NCI-H510A (cell line): ENCODE measurements at regions not wholly inside any gene's neighbourhood (a gene's known extent, or its start where the extent isn't known, plus 50 kb on each side); places are given as distances from the start of the nearest gene placed in this dataset.
"Not testable (repeated sequence)": the region's sequence is repeated elsewhere in the genome, so short reads cannot be mapped to it uniquely, and the experiment has no call there.

Source experiments
- DNase-seq: peaks from one replicate; lab custom pipeline; 2025; lab: John Stamatoyannopoulos, UW

DNA sequence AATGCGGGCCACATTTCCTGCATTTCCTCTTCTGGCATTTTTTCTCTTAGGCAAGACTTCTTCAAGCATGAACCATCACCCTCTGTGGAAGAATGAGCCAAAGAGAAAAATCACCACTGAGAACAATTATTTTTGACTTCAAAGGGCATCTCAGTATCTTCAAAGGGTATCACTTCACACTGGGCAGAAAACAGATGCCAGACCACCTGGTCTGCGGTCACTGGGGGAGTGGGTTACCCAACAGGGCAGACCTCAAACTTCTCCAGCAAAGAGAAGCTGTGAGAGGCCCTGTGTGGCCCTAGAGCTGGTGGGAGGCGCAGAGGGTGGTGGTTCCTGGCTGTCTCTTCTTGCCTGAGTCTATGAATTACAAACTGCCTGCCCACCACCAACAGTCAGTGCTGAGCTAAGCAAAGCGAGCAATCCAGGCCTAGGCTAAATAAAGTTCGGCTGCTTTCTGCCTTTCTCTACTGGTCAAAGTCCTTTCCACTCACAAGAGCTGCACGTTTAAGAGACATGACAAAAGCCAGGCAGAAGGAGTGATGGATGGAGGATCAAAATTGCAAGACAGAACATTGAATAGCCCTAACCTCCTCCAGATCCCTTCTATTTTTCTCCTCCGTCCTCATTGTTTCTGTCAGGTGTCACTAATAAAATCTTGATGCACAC, 602.7 kb upstream of the CDH5 start:
- no peak for DNase-seq

DNA sequence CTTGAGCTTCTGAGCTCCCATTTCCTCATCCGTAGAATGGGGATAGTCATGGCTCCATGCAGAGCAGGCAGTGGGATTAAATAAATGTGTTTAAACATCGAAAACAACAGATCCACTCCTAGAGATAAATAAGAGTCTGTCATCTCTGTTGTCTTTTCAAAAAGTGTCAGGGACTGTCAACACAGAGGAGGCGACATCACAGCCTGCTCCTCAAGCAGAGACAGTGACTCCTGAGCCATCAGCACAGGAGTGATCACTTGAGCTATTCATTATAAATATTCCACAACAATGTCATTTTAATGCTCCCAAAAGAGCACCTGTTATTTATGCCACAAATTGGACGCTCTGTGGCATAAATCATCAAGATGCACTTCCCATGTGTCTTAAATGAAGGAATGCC, 605.6 kb upstream of the CDH5 start:
- no peak for DNase-seq

DNA sequence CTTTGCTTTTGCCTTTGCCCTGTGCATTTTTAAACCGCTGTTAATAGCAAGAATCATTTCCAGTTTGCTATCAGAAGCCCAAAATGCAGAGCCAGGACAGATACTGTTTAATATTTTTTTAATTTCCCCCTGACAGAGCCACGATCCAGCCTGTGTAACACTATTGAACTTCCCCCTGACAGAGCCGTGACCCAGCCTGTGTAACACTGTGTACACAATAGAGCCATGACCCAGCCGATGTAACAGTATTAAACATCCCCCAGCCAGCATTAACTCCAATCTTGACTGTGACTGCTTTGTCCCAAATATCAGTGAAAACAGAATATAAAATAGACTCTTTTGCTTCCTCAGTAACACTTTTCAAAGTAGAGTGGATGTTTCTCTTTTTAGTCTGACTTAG, 607.9 kb upstream of the CDH5 start:
- no peak for DNase-seq

DNA sequence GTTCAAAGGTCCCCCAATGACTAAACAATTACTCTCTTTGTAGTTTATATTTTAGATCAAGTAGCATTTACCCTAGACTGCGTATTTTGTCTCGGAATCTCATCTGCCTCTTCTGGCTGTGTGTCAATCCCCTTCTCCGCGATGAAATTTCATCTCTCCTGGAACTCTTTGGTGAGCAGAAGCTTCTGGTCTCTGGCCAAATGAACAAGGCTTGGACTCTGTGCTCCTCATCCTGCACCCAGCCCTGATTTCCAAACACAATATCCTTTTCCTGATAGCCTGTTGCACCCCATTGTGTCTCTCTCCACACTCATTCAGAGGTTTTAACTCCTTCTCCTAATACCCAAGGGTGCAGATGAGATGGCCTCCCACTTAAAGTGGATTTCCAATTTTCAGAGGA, 609.4 kb upstream of the CDH5 start:
- DNase-seq, result no peak

DNA sequence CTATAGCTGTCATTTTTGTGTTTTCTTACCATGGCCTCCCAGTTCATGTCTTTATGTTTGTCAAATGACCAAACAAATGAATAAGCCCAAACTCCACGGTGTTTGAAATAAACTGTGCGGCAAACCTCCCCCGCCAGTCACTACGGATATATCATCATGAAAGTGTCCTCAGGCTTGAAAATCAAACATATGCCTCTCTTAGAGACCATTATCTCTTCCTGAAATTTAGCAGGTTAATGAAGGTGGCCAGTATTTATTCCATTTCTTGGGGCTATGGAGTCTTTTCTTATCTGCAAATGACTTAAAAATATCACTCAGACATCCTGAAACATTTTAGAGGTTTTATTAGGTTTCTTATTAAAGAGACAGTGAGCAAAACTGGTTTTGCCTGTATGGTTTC, 610.3 kb upstream of the CDH5 start:
- no peak for DNase-seq

DNA sequence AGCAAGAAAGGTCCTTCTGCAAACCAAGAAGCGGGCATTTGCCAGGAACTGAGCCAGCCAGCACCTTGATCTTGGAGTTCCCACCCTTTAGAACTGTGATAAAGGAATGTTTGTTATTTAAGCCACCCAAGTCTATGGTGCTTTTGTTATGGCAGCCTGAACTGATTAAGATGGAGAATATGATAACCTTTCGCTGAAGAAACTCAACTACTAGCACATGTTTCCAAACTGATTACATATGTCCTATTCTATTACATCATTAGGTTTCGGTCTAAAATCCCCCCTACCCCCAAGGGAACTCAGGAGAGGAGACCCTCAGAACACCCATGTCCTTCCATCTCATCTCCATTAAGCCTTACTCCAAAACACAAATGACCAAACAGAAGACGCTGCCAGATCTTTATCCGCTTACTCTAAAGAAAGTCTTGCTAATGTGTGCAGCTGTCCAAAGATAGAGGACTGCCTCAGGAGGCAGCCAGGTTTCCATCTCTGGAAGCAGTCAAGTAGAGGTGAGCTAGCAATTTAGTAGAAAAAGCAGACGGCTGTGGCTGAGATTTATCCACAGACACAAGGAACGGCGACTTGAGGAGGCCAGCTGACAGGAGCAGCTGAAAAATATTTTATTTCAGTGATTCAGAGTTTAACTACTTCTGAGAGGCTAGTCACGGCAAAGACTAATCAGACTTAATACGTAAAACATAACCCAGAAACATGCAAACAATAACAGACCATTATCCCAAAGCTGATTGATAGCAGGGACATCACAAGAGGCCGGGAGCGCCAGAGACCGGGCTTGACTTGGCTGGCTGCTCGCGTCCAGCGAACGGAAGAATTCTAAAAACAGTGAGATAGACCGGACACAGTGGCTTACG, 611.4 kb upstream of the CDH5 start:
- no peak for DNase-seq

DNA sequence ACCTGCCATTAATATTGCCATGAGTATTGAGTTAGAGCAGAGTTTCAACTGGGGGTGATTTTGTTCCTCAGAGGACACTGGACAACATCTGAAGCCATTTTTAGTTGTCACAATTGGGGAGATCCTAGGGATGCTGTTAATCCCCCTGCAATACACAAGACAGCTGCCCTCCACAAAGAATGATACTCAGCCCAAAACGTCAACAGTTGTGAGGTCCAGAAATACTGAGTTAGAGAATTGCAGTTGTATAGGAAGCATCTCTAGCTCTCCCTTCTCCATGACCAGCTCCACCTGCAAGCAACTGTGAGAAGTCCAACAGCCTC, 614.0 kb upstream of the CDH5 start:
- DNase-seq, result no peak

DNA sequence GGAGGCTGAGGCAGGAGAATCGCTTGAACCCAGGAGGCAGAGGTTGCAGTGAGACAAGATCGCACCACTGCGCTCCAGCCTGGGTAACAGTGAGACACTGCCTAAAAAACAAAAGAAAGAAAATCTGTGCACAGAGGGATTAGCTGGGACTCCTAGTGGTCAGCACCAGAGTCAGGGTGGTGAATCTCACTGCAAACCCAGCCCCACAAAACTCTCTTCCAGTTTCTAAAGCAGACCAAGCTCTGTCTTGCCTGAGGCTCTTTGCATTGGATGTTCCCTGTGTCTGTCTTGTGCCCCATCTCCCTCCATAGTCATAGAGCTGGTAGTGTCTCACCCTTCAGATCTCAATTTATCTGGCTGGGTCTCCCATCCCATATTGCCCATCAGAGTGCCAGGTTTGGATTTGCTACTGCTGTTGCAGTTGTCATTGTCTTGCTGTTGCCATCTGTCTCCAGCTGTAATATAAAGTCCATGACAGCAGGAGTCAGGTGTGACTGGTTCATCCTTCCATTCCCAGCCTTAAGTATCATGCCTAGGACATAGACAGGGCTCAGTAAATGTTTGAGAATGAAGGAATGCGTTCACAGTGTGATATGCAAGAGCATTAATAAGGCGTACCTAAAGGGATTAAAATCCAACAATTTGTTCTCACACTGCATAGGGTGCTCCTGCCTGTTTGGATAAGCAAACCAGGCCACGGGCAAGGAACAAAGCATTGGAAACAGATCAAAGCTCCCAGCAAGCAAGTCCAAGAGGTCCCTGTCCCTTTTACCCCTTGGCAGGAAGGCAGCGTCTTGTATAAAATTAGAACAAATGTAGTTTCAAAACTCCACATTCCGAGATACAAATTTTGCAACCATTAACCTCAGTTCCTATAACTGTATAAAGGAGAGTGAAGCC, 614.6 kb upstream of the CDH5 start:
- DNase-seq, result no peak

DNA sequence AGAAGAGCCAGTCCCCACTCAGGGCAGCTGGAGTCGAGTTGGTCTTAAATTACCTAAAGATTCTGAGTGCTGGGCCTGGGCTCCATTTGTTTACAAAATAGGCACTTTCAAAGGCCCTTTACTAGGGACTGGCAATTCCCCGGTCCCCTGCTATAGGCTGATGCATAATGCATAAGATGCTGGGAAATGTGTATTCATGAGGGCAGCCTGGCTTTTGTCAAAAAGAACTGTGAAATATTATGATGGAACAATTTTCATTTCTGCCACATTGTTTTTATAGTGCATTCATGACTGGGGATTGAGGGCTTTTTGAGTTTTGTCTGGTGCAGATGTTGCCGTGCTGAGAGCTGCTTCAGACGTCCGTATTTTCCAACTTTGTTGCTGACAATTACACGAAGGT, 617.0 kb upstream of the CDH5 start:
- no peak for DNase-seq

DNA sequence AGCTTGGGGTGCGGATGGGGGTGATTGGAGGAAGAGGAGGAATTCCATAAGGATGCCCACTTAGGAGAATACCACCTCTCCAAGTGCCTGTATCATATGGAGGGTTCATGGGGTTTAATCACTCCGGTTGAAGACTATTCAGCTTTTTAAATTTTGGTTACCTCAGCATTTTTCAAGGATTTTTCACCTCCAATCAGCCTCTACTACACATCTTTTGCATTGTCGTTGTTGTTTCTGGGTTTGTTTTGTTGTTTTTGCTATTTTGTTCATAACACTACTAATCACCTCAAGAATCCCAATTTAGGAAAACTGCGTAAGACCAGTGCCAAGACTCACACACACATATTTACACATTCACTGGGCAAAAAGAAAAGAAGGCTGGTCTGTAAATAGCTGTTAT, 619.5 kb upstream of the CDH5 start:
- DNase-seq, result no peak

DNA sequence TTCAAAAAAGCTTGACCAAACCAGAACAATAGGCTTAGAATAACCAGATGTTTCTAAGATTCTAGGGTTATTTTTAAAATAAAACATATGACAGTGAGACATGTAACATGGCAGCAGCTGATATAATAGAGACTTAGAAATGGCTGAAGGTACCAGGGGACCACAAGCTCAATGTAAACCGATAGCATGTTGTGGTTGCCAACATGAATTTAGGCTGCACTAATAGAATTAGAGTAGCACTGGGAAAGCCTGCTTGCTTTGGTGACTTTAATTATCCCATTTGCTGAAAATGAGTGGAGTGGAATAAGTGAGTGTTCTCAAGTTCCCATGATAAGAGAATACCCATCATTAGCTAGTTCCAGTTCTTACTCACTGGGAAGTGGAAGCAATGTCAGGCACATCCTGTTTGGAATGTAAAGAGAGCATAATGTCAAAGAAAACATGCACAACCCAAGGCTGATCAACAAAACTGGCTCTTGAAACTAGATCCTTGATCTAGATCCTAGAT, 621.2 kb upstream of the CDH5 start:
- DNase-seq, result no peak

DNA sequence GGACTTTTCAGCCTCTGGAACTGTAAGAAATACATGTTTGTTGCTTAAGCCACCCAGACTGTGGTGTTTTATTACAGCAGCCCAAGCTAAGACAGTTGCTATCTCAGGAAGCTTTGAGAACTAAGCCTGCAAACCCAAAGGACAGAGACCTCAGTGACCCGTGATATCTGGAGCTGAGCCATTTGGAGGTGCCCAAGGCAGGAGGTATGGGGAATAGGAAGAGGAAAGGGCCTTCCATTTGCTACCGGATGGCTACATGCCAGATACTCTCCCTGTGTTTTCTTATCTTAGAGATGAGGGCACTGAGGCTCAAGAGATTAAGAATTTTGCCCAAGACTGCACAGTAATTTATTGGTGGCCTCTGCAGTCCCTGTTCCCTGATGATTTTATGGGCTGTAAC, 622.1 kb upstream of the CDH5 start:
- no peak for DNase-seq

DNA sequence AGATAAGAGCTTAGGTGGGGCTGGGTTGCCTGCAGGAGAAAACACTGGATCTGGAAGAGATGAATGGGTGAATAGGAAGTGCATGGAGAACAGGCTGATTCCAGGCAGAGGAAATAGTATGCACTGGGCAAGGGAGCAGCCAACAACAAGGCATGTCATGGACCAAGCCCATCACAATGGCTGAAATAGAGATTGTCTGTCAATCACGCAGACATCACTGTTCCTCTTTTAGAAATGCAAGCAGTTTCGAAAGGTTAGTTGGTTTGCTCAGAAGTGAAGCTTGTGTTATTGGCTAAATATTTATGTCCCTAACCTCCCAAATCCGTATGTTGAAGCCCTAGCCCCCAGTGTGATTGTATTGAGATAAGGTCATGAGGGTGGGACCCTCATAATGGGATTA, 621.7 kb upstream of the CDH11 start:
- DNase-seq, result no peak

DNA sequence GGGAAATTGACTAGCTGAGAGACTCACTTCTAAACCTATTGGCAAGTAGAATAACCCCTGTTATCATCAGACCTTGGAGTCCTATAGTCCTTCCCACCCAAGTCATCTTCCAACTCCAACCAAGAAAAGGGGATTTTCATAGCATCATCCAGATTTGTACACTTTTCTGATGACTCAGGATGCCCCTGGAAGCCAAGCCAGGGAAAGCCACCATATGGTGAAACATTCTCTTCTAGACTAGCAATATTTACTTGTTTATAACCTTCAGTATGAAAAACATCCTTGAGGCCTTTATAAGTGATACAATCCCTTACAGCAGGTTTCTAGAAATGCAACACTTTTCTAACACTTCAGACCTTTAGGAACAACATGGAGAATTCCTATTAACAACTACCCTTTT, 618.8 kb upstream of the CDH11 start:
- DNase-seq, result no peak

DNA sequence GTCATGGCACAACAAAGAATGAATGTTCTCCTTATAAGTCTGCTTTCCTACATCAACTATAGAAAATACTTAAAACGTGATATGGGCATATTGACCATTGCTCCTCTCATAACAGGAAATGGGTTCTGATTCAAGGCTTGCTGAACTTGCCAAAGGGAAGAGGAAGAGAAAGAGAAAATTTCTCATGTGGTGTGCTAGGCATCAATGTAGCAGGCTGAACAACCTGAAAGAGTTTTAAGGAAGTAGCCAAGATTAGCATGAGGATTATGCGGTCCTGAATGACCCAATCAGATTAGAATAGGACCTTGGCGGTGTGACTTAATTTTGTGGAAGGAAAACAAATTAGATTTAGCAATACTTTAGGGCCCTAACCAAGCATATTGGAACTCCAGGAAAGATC, 617.7 kb upstream of the CDH11 start:
- no peak for DNase-seq

DNA sequence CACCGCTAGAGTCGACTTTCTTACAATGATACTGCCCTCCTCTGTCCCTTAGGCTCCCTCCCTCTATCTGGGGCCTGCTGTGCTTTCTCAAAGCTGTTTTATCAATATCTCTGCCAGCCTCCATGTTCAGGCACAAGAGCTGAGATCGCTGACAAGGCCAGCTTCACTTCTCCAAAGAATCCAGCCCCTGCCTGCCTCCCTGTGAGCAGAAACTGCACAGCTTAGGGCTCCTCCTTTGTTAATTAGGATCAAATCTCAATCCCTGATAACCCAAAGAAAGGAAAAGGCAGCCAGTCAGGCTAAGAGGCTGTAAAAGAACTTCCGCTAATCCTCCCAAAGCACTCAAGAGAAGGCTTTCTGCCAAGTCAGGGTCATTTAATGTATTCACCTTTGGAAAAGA, 616.0 kb upstream of the CDH11 start:
- no peak for DNase-seq

DNA sequence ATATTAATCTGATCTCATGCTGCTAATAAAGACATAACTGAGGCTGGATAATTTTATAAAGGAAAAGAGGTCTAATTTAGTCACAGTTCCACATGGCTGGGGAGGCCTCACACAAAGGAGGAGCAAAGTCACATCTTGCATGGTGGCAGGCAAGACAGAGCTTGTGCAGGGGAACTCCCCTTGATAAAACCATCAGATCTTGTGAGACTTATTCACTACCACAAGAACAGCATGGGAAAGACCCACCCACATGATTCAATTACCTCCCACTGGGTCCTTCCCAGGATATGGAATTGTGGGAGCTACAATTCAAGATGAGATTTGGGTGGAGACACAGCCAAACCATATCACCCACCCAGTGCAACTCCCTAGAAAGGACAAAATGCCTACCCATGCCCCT, 613.8 kb upstream of the CDH11 start:
- DNase-seq, result not testable (repeated sequence)

DNA sequence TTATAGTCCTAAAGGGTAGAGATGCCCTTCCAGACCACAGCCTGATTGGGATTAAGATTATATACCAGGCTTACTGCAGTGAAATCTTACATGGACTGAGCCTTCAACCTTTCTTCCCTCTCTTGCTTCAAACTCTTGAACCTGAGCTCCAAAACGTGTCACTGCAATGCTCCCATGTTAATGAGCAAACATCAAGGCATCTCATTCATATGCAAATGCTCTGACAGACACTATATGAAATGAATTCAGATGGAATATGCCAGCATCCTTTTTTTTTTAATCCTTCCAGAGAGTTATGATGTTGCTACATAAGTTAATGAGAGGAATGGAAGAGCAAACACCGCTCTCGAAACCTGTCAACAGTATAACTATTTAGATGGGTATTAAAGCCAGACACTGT, 611.9 kb upstream of the CDH11 start:
- DNase-seq, result no peak

DNA sequence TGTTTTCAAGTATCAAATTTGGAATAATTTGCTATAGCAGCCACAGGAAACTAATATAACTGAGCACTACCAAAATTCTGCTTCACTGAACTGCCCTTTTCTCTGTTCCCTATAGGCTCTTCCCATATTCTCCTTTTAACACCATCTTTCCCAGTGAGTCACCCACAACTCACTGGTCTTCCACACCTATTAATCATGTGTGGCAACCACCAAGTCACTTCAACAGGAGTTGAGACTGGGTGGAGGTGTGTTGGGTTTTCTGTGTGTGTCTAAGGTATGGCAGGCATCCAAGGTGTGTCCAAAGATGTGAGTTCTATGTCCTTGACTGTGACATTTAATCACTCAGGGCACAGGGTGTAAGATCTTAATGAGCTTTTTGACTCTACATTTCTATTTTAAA, 610.0 kb upstream of the CDH11 start:
- DNase-seq, result no peak

DNA sequence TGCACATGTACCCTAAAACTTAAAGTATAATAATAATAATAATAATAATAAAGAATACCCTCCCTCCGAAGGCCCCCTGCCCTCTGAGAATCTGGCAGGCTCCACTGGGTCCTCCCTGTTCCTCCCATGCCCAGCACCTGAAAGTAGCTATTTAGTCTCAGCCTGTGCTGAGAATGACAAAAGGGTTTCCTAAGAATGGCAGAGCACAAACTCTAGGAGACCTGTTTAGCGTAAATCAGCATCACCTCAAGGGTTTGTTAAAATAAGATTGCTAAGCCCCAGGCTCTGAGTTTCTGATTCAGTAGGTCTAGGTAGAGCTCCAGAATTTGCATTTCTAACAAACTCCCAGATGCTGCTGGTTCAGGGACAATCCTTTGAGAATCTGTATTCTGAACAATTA, 606.8 kb upstream of the CDH11 start:
- DNase-seq, result no peak

DNA sequence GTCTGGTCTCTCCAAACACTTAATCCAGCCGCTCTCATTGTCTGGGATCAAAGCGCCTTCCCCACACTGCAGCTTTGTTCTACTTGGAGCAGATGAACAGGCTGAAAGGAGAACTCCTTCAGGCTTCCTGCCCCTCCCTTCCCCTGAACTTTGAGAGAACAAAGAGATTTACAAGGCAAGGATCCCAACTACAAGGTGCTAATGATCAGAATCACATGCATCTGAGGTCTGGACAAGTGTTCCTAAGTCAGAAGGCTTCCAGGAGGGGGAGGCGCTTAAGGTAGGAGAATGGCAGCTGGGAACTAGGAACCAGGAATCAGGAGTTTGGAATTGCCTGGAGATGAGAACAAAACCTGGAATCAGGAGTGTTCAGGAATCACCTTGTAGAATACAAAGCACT, 606.3 kb upstream of the CDH11 start:
- no peak for DNase-seq

DNA sequence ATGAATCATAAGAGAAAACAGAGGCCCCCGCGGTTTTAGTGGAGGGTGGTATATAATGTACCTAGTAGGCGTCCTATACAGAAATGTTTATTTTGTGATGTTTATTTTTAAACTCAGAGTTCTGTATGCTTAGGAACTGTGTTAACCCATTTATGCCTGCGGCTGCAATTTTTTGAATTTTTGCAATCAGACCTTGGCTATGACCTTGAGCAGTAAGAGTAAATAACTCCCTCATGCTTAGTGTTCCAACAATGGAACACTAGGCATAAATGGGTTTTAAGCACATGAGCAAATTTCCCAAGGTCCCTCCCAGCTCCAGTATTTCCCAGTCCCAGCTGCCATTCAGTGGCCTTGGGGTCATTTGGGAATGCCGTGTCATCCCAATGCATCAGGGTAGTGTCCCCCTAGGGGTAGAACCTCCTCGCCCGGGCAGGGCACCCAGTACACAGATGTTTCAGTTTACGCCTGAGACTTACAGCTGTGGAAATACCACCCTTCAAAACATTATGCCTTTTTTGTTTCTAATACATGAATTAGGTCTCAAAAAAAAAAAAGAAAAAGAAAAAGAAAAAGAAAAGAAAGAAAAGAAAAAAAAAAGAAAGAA, 605.8 kb upstream of the CDH11 start:
- DNase-seq, result no peak
